Smooth muscle cell (in vitro differentiated cells): ENCODE measurements at regions not wholly inside any gene's neighbourhood (a gene's known extent, or its start where the extent isn't known, plus 50 kb on each side); places are given as distances from the start of the nearest gene placed in this dataset.

ENCODE experiments used
- DNase-seq: peaks from one replicate; lab custom pipeline; 2025; ENCODE audit not compliant: unreplicated experiment; lab: John Stamatoyannopoulos, UW
- H2AFZ ChIP-seq: fragments of 200-600 bp; sonication (generic); 2 replicates; pipeline ENCODE4 v1.6.0; 2016; ENCODE audit warnings: antibody characterized with exemption, low read depth, mild to moderate bottlenecking
- H3F3A ChIP-seq: fragments of 200-600 bp; sonication (generic); 2 replicates; pipeline ENCODE4 v1.6.0; 2017; ENCODE audit warnings: antibody characterized with exemption, low read depth
- H3K27ac ChIP-seq: fragments of 200-600 bp; sonication (generic); 2 replicates; pipeline ENCODE4 v1.5.1; 2016; ENCODE audit warnings: low read depth, mild to moderate bottlenecking
- H3K27me3 ChIP-seq: fragments of 200-600 bp; sonication (generic); 2 replicates; pipeline ENCODE4 v1.6.1; 2016; ENCODE audit warnings: low read depth, mild to moderate bottlenecking
- H3K36me3 ChIP-seq: fragments of 200-600 bp; sonication (generic); 2 replicates; pipeline ENCODE4 v1.5.1; 2016; ENCODE audit warnings: low read depth
- H3K4me1 ChIP-seq: fragments of 200-600 bp; sonication (generic); 2 replicates; pipeline ENCODE4 v1.5.1; 2016; ENCODE audit warnings: low read depth
- H3K4me2 ChIP-seq: fragments of 200-600 bp; sonication (generic); 2 replicates; pipeline ENCODE4 v1.6.0; 2016; ENCODE audit warnings: mild to moderate bottlenecking
- H3K4me3 ChIP-seq: fragments of 200-600 bp; sonication (generic); 2 replicates; pipeline ENCODE4 v1.5.1; 2016; ENCODE audit warnings: mild to moderate bottlenecking
- H3K79me2 ChIP-seq: fragments of 200-600 bp; sonication (generic); 2 replicates; pipeline ENCODE4 v1.6.0; 2016; ENCODE audit warnings: low read depth, mild to moderate bottlenecking
- H3K9ac ChIP-seq: fragments of 200-600 bp; sonication (generic); 2 replicates; pipeline ENCODE4 v1.6.0; 2016; ENCODE audit warnings: low read depth
- H3K9me3 ChIP-seq: fragments of 200-600 bp; sonication (generic); replicated peaks from 2 replicates; pipeline ENCODE4 v1.5.1; 2016; ENCODE audit warnings: low read depth
- H4K20me1 ChIP-seq: fragments of 200-600 bp; sonication (generic); 2 replicates; pipeline ENCODE4 v1.6.0; 2016; ENCODE audit warnings: low read depth
- WGBS: methylation state at CpG from one replicate; pipeline ENCODE4 v1.1.7; 2016; ENCODE audit warnings: low lambda C conversion rate; 5-methylcytosine and 5-hydroxymethylcytosine counted together
- TF ChIP-seq, protein P1 (sequence below): fragments of 200-600 bp; sonication (generic); IDR thresholded peaks from 2 replicates; pipeline ENCODE4 v1.5.1; 2017; ENCODE audit warnings: borderline replicate concordance, mild to moderate bottlenecking, antibody characterized with exemption; ENCODE audit not compliant: insufficient read depth, poor library complexity, severe bottlenecking

- DNase-seq = no peak
- H3K9me3 ChIP-seq = no peaks in the 10 kb centered on the region
- no peak overlapping the region for H2AFZ ChIP-seq
- H3K4me1 ChIP-seq = no peaks in the 10 kb centered on the region
- no peak overlapping the region for H3K4me2 ChIP-seq
- H3K9ac ChIP-seq = no peak overlapping the region
- H3K27ac ChIP-seq = no peak overlapping the region
- no peaks in the 10 kb centered on the region for H3K79me2 ChIP-seq
- H3K27me3 ChIP-seq = peaks cover 7% of the 10 kb centered on the region
- no peaks in the 10 kb centered on the region for H3F3A ChIP-seq
- H3K36me3 ChIP-seq = no peaks in the 10 kb centered on the region
- no peaks in the 10 kb centered on the region for H4K20me1 ChIP-seq
- H3K4me3 ChIP-seq = no peak overlapping the region
- TF ChIP-seq, protein P1, sequence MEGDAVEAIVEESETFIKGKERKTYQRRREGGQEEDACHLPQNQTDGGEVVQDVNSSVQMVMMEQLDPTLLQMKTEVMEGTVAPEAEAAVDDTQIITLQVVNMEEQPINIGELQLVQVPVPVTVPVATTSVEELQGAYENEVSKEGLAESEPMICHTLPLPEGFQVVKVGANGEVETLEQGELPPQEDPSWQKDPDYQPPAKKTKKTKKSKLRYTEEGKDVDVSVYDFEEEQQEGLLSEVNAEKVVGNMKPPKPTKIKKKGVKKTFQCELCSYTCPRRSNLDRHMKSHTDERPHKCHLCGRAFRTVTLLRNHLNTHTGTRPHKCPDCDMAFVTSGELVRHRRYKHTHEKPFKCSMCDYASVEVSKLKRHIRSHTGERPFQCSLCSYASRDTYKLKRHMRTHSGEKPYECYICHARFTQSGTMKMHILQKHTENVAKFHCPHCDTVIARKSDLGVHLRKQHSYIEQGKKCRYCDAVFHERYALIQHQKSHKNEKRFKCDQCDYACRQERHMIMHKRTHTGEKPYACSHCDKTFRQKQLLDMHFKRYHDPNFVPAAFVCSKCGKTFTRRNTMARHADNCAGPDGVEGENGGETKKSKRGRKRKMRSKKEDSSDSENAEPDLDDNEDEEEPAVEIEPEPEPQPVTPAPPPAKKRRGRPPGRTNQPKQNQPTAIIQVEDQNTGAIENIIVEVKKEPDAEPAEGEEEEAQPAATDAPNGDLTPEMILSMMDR = no peak
These were observed 117.3 kb upstream of the EFEMP1 start for GRCh38 chr2:56040834-56041233.

DNA sequence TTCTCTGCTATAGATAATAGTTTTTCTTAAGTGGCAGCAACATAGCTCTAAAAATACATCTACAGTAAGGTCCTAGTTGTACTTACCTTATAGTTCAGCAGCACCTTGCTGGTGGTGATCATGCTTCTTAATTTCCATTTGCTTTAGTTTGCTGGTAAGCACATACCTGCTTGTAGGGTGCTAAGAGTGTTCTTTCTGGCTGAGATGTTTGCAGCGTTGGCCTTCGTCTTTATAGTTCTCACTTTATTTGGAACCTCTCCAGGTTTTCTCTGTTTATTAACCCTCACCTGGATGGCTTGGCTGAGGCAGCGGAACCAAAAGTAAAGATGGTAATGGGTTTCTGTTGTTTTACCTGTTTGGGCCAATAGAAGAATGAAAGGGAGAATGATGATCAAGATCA is 123.6 kb upstream of the EFEMP1 start:
- Histone ChIP-seq H3K9ac (no peak overlapping the region), H4K20me1 (no peaks in the 10 kb centered on the region), H3K4me2 (no peak overlapping the region), H2AFZ (no peak overlapping the region), H3K4me1 (no peaks in the 10 kb centered on the region), H3K79me2 (no peaks in the 10 kb centered on the region), H3K27ac (no peak overlapping the region), H3F3A (no peaks in the 10 kb centered on the region), H3K4me3 (no peak overlapping the region), H3K9me3 (no peaks in the 10 kb centered on the region), H3K27me3 (no peaks in the 10 kb centered on the region), H3K36me3 (no peaks in the 10 kb centered on the region)
- TF ChIP-seq, protein P1 = no peak
- no peak for DNase-seq
- 93% methylated on average over 3 of the region's 3 CpGs for WGBS

DNA sequence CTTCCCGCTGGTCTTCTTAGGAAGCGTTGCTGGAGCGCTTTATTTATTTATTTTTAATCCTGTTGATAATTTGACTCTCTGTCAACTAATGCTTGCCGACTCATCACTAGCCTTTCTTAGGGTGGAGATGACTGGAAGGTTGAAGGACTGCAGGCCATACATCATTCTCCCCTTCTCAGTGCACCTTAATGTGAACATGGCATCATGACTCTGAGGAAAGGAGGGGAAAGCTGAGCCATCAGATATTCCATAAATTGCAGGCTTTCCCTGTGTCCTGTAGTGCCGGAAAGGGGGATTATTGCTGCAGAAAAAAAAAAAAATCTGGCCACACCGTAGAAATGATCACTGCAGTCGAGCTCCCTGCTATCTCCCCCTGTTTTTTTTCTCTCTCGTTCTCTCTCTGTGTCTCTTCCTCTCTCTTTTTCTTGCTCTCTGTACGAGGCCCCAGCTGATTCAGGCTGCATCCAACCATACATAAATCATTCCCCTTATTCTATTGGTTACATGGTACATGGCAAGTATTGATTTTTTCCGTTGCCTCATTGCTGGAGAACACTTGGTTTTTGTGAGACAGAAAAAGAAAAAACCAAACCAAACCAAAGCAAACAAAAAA is 125.8 kb upstream of the EFEMP1 start:
- no peaks in the 10 kb centered on the region for H3K4me1 ChIP-seq
- no peak overlapping the region for H3K9ac ChIP-seq
- H3F3A ChIP-seq = no peaks in the 10 kb centered on the region
- H3K9me3 ChIP-seq = no peaks in the 10 kb centered on the region
- no peaks in the 10 kb centered on the region for H3K27me3 ChIP-seq
- TF ChIP-seq, protein P1 = no peak
- no peak overlapping the region for H2AFZ ChIP-seq
- DNase-seq = no peak
- no peak overlapping the region for H3K4me3 ChIP-seq
- H4K20me1 ChIP-seq = no peaks in the 10 kb centered on the region
- WGBS = 85% methylated on average over 10 of the region's 10 CpGs
- H3K4me2 ChIP-seq = no peak overlapping the region
- H3K79me2 ChIP-seq = no peaks in the 10 kb centered on the region
- no peaks in the 10 kb centered on the region for H3K36me3 ChIP-seq
- no peak overlapping the region for H3K27ac ChIP-seq

- DNase-seq = no peak
- no peak overlapping the region for H3K27ac ChIP-seq
- H3K36me3 ChIP-seq = no peaks in the 10 kb centered on the region
- H3K4me2 ChIP-seq = no peak overlapping the region
- H4K20me1 ChIP-seq = no peaks in the 10 kb centered on the region
- 74% methylated on average over 3 of the region's 3 CpGs for WGBS
- no peaks in the 10 kb centered on the region for H3K4me1 ChIP-seq
- H3K9me3 ChIP-seq = peaks cover under 1% of the 10 kb centered on the region
- H3F3A ChIP-seq = no peaks in the 10 kb centered on the region
- H3K79me2 ChIP-seq = no peaks in the 10 kb centered on the region
- no peak overlapping the region for H2AFZ ChIP-seq
- TF ChIP-seq, protein P1 = no peak
- H3K9ac ChIP-seq = no peak overlapping the region
- H3K27me3 ChIP-seq = no peaks in the 10 kb centered on the region
- H3K4me3 ChIP-seq = no peak overlapping the region
These were observed 130.1 kb upstream of the EFEMP1 start for GRCh38 chr2:56053679-56054078.
